Upper lobe of right lung (tissue), 1 donor: ENCODE measurements at regions not wholly inside any gene's neighbourhood (a gene's known extent, or its start where the extent isn't known, plus 50 kb on each side); places are given as distances from the start of the nearest gene placed in this dataset.

Source experiments
- ATAC-seq: fragments of 200-7000 bp; cut with Tn5 transposase; one replicate; pipeline ENCODE4 v1.9.1; 2020; ENCODE audit warnings: mild to moderate bottlenecking, moderate library complexity
- DNase-seq: peaks from one replicate; pipeline ENCODE4 v3.0.0-alpha.2; 2020
- H3K27ac ChIP-seq: fragments of 200-600 bp; one replicate; pipeline ENCODE4 v1.8.0; 2022
- H3K27me3 ChIP-seq: fragments of 200-600 bp; one replicate; pipeline ENCODE4 v1.8.0; 2022; ENCODE audit warnings: mild to moderate bottlenecking
- H3K36me3 ChIP-seq: fragments of 200-600 bp; one replicate; pipeline ENCODE4 v1.8.0; 2022
- H3K4me1 ChIP-seq: fragments of 200-600 bp; one replicate; pipeline ENCODE4 v1.8.0; 2022
- H3K4me3 ChIP-seq: fragments of 200-600 bp; one replicate; pipeline ENCODE4 v1.8.0; 2022; ENCODE audit warnings: mild to moderate bottlenecking
- H3K9me3 ChIP-seq: fragments of 200-600 bp; one replicate; pipeline ENCODE4 v1.8.0; 2022
- CTCF ChIP-seq: fragments of 200-600 bp; IDR thresholded peaks from one replicate; pipeline ENCODE4 v1.8.0; 2022; ENCODE audit warnings: antibody characterized with exemption
- intact Hi-C: fragments of 100-400 bp; cut with DNase I; formaldehyde crosslinking; loops from one replicate; pipeline ENCODE4 v1.11.0; 2022
- donor health status: DM: no; HTN: yes; CAD: no; lungs with severe emphysema.

- Histone ChIP-seq H3K4me1 (peaks cover 6% of the 10 kb centered on the region), H3K9me3 (no peaks in the 10 kb centered on the region), H3K4me3 (no peak overlapping the region), H3K27ac (peak overlapping the region; percentile 38), H3K36me3 (no peaks in the 10 kb centered on the region), H3K27me3 (no peaks in the 10 kb centered on the region)
- intact Hi-C loops, result no loop called here
- ATAC-seq, result peak; percentile 79
- DNase-seq, result no peak
- no peak for TF ChIP-seq CTCF
Observed at GRCh38 chr6:146878952-146879340, 280.2 kb downstream of the ADGB start.

GRCh38 chr6:146879406-146880117 lies 280.8 kb downstream of the ADGB start:
- Histone ChIP-seq H3K4me1 (peaks cover 6% of the 10 kb centered on the region), H3K9me3 (no peaks in the 10 kb centered on the region), H3K27ac (no peak overlapping the region), H3K4me3 (no peak overlapping the region), H3K36me3 (no peaks in the 10 kb centered on the region), H3K27me3 (no peaks in the 10 kb centered on the region)
- intact Hi-C loops, result no loop called here
- DNase-seq (no peak), ATAC-seq (no peak)
- TF ChIP-seq CTCF, result no peak

GRCh38 chr6:146881228-146882181 lies 282.7 kb downstream of the ADGB start:
- intact Hi-C loops, result no loop called here
- Histone ChIP-seq H3K4me3 (no peak overlapping the region), H3K27ac (no peak overlapping the region), H3K9me3 (no peaks in the 10 kb centered on the region), H3K27me3 (no peaks in the 10 kb centered on the region), H3K4me1 (peaks cover 3% of the 10 kb centered on the region), H3K36me3 (no peaks in the 10 kb centered on the region)
- no peak for TF ChIP-seq CTCF
- ATAC-seq (no peak), DNase-seq (no peak)

- intact Hi-C loops, result no loop called here
- no peaks in the 10 kb centered on the region for H3K27me3 ChIP-seq
- DNase-seq (no peak), ATAC-seq (no peak)
- H3K27ac ChIP-seq, result no peak overlapping the region
- H3K4me3 ChIP-seq, result no peak overlapping the region
- TF ChIP-seq CTCF, result no peak
- no peaks in the 10 kb centered on the region for H3K4me1 ChIP-seq
- no peaks in the 10 kb centered on the region for H3K36me3 ChIP-seq
- H3K9me3 ChIP-seq, result no peaks in the 10 kb centered on the region
Observed at GRCh38 chr6:146883640-146884531, 285.1 kb downstream of the ADGB start.

- DNase-seq, result no peak
- Histone ChIP-seq H3K4me1 (no peaks in the 10 kb centered on the region), H3K9me3 (no peaks in the 10 kb centered on the region), H3K27ac (no peak overlapping the region), H3K36me3 (no peaks in the 10 kb centered on the region), H3K27me3 (no peaks in the 10 kb centered on the region), H3K4me3 (no peak overlapping the region)
- TF ChIP-seq CTCF, result no peak
- intact Hi-C loops, result no loop called here
- no peak for ATAC-seq
Observed at GRCh38 chr6:146884728-146885127, 286.0 kb downstream of the ADGB start.
